RWPE1 (cell line): ENCODE measurements at regions not wholly inside any gene's neighbourhood (a gene's known extent, or its start where the extent isn't known, plus 50 kb on each side); places are given as distances from the start of the nearest gene placed in this dataset.
"Not testable (repeated sequence)": the region's sequence is repeated elsewhere in the genome, so short reads cannot be mapped to it uniquely, and the experiment has no call there.

Experiments
- CTCF ChIA-PET: fragments of 350-600 bp; sonication (Branson Sonifier 250); formaldehyde crosslinking; extraction: SDS; loops from one replicate; lab custom pipeline; 2021; lab: Yijun Ruan, JAX
- POLR2A ChIA-PET: fragments of 400-600 bp; formaldehyde crosslinking; extraction: SDS; loops from one replicate; lab custom pipeline; 2020; ENCODE audit warnings: antibody characterized with exemption; ENCODE audit not compliant: low non-redundant PET; lab: Yijun Ruan, JAX
- DNase-seq: peaks from one replicate; pipeline ENCODE4 v3.0.0; 2012; ENCODE audit warnings: low spot score
- H3K27ac ChIP-seq: fragments of 450-650 bp; 2 replicates; pipeline ENCODE4 v1.5.1; 2017
- CTCF ChIP-seq: fragments of 450-650 bp; conservative IDR thresholded peaks from 2 replicates; pipeline ENCODE4 v1.5.1; 2017; ENCODE audit warnings: low read depth, mild to moderate bottlenecking

GRCh38 chr2:238606311-238606710 lies 179.6 kb downstream of the ASB1 start:
- TF ChIP-seq CTCF: no peak
- H3K27ac ChIP-seq: no peak overlapping the region
- CTCF ChIA-PET: no interaction called here
- DNase-seq: no peak
- POLR2A ChIA-PET: no interaction called here

- no peak overlapping the region for H3K27ac ChIP-seq
- POLR2A ChIA-PET: no interaction called here
- CTCF ChIA-PET: no interaction called here
- TF ChIP-seq CTCF: no peak
- DNase-seq: no peak
Observed at GRCh38 chr2:238613610-238614009, 186.9 kb downstream of the ASB1 start.

- TF ChIP-seq CTCF: no peak
- no peak for DNase-seq
- POLR2A ChIA-PET: no interaction called here
- CTCF ChIA-PET: no interaction called here
- no peak overlapping the region for H3K27ac ChIP-seq
Observed at GRCh38 chr2:238614376-238614775, 187.6 kb downstream of the ASB1 start.

GRCh38 chr2:238615187-238615586 lies 188.5 kb downstream of the ASB1 start:
- CTCF ChIA-PET: no interaction called here
- POLR2A ChIA-PET: no interaction called here
- no peak overlapping the region for H3K27ac ChIP-seq
- TF ChIP-seq CTCF: no peak
- no peak for DNase-seq

GRCh38 chr2:238616681-238617080 lies 190.0 kb downstream of the ASB1 start:
- POLR2A ChIA-PET: no interaction called here
- DNase-seq: no peak
- TF ChIP-seq CTCF: no peak
- CTCF ChIA-PET: no interaction called here
- no peak overlapping the region for H3K27ac ChIP-seq

GRCh38 chr2:238618494-238619283 lies 192.0 kb downstream of the ASB1 start:
- H3K27ac ChIP-seq, POLR2A ChIA-PET, CTCF ChIA-PET, DNase-seq: not testable (repeated sequence)

- DNase-seq: no peak
- ChIA-PET POLR2A (no interaction called here), CTCF (interaction anchor here (0.7 kb wide), 1 partner anchor 23 kb away, joined by 4 read pairs; no protein-coding TSS in a partner anchor)
- no peak for TF ChIP-seq CTCF
- H3K27ac ChIP-seq: no peak overlapping the region
Observed at GRCh38 chr2:238627899-238628298, 201.2 kb downstream of the ASB1 start.
